K562 (cell line): ENCODE measurements at regions not wholly inside any gene's neighbourhood (a gene's known extent, or its start where the extent isn't known, plus 50 kb on each side); places are given as distances from the start of the nearest gene placed in this dataset.

ENCODE experiments used
- TF ChIP-seq, protein P1 (sequence below): fragments of 200-600 bp; sonication (generic); IDR thresholded peaks from one replicate; pipeline ENCODE4 v1.6.1; 2012; ENCODE audit warnings: mild to moderate bottlenecking, low read depth, low read length, inconsistent platforms

DNA sequence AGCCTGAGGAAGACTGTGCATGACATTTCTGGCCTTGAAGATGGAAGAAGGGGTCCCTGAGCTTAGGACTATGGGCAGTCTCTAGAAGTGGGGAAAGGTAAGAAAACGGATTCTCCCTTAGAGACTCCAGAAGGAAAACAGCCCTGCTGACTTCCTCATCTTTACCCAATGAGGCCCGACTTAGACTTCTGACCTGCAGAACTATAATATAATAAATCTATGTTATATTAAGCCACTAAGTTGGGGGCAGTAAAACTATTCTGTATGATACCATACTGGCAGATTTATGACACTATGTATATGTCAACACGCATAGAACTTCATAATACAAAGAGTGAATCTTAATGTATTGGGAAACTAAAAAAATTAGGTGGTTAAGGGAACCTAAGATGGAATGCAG lies 422.0 kb downstream of the PLK2 start (continued):
- TF ChIP-seq, protein P1, sequence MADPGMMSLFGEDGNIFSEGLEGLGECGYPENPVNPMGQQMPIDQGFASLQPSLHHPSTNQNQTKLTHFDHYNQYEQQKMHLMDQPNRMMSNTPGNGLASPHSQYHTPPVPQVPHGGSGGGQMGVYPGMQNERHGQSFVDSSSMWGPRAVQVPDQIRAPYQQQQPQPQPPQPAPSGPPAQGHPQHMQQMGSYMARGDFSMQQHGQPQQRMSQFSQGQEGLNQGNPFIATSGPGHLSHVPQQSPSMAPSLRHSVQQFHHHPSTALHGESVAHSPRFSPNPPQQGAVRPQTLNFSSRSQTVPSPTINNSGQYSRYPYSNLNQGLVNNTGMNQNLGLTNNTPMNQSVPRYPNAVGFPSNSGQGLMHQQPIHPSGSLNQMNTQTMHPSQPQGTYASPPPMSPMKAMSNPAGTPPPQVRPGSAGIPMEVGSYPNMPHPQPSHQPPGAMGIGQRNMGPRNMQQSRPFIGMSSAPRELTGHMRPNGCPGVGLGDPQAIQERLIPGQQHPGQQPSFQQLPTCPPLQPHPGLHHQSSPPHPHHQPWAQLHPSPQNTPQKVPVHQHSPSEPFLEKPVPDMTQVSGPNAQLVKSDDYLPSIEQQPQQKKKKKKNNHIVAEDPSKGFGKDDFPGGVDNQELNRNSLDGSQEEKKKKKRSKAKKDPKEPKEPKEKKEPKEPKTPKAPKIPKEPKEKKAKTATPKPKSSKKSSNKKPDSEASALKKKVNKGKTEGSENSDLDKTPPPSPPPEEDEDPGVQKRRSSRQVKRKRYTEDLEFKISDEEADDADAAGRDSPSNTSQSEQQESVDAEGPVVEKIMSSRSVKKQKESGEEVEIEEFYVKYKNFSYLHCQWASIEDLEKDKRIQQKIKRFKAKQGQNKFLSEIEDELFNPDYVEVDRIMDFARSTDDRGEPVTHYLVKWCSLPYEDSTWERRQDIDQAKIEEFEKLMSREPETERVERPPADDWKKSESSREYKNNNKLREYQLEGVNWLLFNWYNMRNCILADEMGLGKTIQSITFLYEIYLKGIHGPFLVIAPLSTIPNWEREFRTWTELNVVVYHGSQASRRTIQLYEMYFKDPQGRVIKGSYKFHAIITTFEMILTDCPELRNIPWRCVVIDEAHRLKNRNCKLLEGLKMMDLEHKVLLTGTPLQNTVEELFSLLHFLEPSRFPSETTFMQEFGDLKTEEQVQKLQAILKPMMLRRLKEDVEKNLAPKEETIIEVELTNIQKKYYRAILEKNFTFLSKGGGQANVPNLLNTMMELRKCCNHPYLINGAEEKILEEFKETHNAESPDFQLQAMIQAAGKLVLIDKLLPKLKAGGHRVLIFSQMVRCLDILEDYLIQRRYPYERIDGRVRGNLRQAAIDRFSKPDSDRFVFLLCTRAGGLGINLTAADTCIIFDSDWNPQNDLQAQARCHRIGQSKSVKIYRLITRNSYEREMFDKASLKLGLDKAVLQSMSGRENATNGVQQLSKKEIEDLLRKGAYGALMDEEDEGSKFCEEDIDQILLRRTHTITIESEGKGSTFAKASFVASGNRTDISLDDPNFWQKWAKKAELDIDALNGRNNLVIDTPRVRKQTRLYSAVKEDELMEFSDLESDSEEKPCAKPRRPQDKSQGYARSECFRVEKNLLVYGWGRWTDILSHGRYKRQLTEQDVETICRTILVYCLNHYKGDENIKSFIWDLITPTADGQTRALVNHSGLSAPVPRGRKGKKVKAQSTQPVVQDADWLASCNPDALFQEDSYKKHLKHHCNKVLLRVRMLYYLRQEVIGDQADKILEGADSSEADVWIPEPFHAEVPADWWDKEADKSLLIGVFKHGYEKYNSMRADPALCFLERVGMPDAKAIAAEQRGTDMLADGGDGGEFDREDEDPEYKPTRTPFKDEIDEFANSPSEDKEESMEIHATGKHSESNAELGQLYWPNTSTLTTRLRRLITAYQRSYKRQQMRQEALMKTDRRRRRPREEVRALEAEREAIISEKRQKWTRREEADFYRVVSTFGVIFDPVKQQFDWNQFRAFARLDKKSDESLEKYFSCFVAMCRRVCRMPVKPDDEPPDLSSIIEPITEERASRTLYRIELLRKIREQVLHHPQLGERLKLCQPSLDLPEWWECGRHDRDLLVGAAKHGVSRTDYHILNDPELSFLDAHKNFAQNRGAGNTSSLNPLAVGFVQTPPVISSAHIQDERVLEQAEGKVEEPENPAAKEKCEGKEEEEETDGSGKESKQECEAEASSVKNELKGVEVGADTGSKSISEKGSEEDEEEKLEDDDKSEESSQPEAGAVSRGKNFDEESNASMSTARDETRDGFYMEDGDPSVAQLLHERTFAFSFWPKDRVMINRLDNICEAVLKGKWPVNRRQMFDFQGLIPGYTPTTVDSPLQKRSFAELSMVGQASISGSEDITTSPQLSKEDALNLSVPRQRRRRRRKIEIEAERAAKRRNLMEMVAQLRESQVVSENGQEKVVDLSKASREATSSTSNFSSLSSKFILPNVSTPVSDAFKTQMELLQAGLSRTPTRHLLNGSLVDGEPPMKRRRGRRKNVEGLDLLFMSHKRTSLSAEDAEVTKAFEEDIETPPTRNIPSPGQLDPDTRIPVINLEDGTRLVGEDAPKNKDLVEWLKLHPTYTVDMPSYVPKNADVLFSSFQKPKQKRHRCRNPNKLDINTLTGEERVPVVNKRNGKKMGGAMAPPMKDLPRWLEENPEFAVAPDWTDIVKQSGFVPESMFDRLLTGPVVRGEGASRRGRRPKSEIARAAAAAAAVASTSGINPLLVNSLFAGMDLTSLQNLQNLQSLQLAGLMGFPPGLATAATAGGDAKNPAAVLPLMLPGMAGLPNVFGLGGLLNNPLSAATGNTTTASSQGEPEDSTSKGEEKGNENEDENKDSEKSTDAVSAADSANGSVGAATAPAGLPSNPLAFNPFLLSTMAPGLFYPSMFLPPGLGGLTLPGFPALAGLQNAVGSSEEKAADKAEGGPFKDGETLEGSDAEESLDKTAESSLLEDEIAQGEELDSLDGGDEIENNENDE: no peak
